ENCODE measurements at regions not wholly inside any gene's neighbourhood (a gene's known extent, or its start where the extent isn't known, plus 50 kb on each side); places are given as distances from the start of the nearest gene placed in this dataset.

GRCh38 chr3:151555523-151555922 lies 94.7 kb upstream of the IGSF10 start:
- Mint-ChIP-seq H3K27me3 (no peaks in the 10 kb centered on the region), H3K27ac (no peak overlapping the region), H3K4me1 (ENCODE audit: unreplicated experiment) (peaks cover 31% of the 10 kb centered on the region), H3K36me3 (no peaks in the 10 kb centered on the region), H3K9me3 (peaks cover 4% of the 10 kb centered on the region), H3K4me3 (no peak overlapping the region)
- DNase-seq (ENCODE audit: extremely low spot score, unreplicated experiment) = no peak
- no peak for TF ChIP-seq CTCF (conservative IDR thresholded peaks at IDR 0.05)

- H3K9me3 Mint-ChIP-seq = peaks cover 4% of the 10 kb centered on the region
- H3K27me3 Mint-ChIP-seq = no peaks in the 10 kb centered on the region
- H3K4me3 Mint-ChIP-seq = no peak overlapping the region
- TF ChIP-seq CTCF (conservative IDR thresholded peaks at IDR 0.05) = no peak
- no peak overlapping the region for H3K27ac Mint-ChIP-seq
- no peak for DNase-seq (ENCODE audit: extremely low spot score, unreplicated experiment)
- H3K4me1 Mint-ChIP-seq (ENCODE audit: unreplicated experiment) = peaks cover 27% of the 10 kb centered on the region
- no peaks in the 10 kb centered on the region for H3K36me3 Mint-ChIP-seq
Observed at GRCh38 chr3:151553888-151554287, 93.0 kb upstream of the IGSF10 start.

- TF ChIP-seq CTCF (conservative IDR thresholded peaks at IDR 0.05) = no peak
- no peak overlapping the region for H3K27ac Mint-ChIP-seq
- no peak for DNase-seq (ENCODE audit: extremely low spot score, unreplicated experiment)
- H3K4me3 Mint-ChIP-seq = no peak overlapping the region
- no peaks in the 10 kb centered on the region for H3K36me3 Mint-ChIP-seq
- H3K4me1 Mint-ChIP-seq (ENCODE audit: unreplicated experiment) = peaks cover 26% of the 10 kb centered on the region
- peaks cover 4% of the 10 kb centered on the region for H3K9me3 Mint-ChIP-seq
- no peaks in the 10 kb centered on the region for H3K27me3 Mint-ChIP-seq
Observed at GRCh38 chr3:151552589-151552988, 91.7 kb upstream of the IGSF10 start.

GRCh38 chr3:151550642-151551041 lies 89.8 kb upstream of the IGSF10 start:
- Mint-ChIP-seq H3K4me3 (no peak overlapping the region), H3K4me1 (ENCODE audit: unreplicated experiment) (peaks cover 19% of the 10 kb centered on the region), H3K9me3 (peaks cover 4% of the 10 kb centered on the region), H3K36me3 (no peaks in the 10 kb centered on the region), H3K27me3 (no peaks in the 10 kb centered on the region), H3K27ac (no peak overlapping the region)
- DNase-seq (ENCODE audit: extremely low spot score, unreplicated experiment) = no peak
- no peak for TF ChIP-seq CTCF (conservative IDR thresholded peaks at IDR 0.05)

- no peak overlapping the region for H3K27ac Mint-ChIP-seq
- peaks cover 14% of the 10 kb centered on the region for H3K4me1 Mint-ChIP-seq (ENCODE audit: unreplicated experiment)
- no peak for TF ChIP-seq CTCF (conservative IDR thresholded peaks at IDR 0.05)
- H3K27me3 Mint-ChIP-seq = no peaks in the 10 kb centered on the region
- H3K9me3 Mint-ChIP-seq = peaks cover 4% of the 10 kb centered on the region
- no peak overlapping the region for H3K4me3 Mint-ChIP-seq
- no peaks in the 10 kb centered on the region for H3K36me3 Mint-ChIP-seq
- no peak for DNase-seq (ENCODE audit: extremely low spot score, unreplicated experiment)
Observed at GRCh38 chr3:151550025-151550618, 89.3 kb upstream of the IGSF10 start.

- H3K27me3 Mint-ChIP-seq = no peaks in the 10 kb centered on the region
- no peak for DNase-seq (ENCODE audit: extremely low spot score, unreplicated experiment)
- no peak for TF ChIP-seq CTCF (conservative IDR thresholded peaks at IDR 0.05)
- no peaks in the 10 kb centered on the region for H3K36me3 Mint-ChIP-seq
- no peak overlapping the region for H3K4me3 Mint-ChIP-seq
- H3K4me1 Mint-ChIP-seq (ENCODE audit: unreplicated experiment) = peaks cover 22% of the 10 kb centered on the region
- H3K27ac Mint-ChIP-seq = no peak overlapping the region
- peaks cover 4% of the 10 kb centered on the region for H3K9me3 Mint-ChIP-seq
Observed at GRCh38 chr3:151548195-151548594, 87.3 kb upstream of the IGSF10 start.

Data from type B pancreatic cell (in vitro differentiated cells).